GM12878 (cell line): ENCODE measurements at regions not wholly inside any gene's neighbourhood (a gene's known extent, or its start where the extent isn't known, plus 50 kb on each side); places are given as distances from the start of the nearest gene placed in this dataset.

Source experiments
- ATAC-seq: fragments of 200-7000 bp; cut with Tn5 transposase; 3 replicates; pipeline ENCODE4 v1.9.1; 2020; ENCODE audit warnings: mild to moderate bottlenecking, moderate library complexity
- BruUV-seq: library from RNA; stranded (reverse); fragments of 400-500 nt; replicated peaks from 2 replicates; lab custom pipeline; 2021; lab: Mats Ljungman, UMichigan
- CTCF ChIA-PET: fragments of 300-600 bp; sonication (Branson Sonifier 250); formaldehyde crosslinking; extraction: SDS; loops from one replicate; lab custom pipeline; 2021; ENCODE audit warnings: inconsistent platforms; lab: Yijun Ruan, JAX
- POLR2A ChIA-PET: fragments of 350-600 bp; formaldehyde crosslinking; extraction: SDS; loops from one replicate; lab custom pipeline; 2021; ENCODE audit warnings: inconsistent platforms; lab: Charles Lee
- RAD21 ChIA-PET: fragments of 300-600 bp; sonication (Branson Sonifier 250); formaldehyde crosslinking; loops from one replicate; lab custom pipeline; 2023; ENCODE audit warnings: antibody characterized with exemption; ENCODE audit not compliant: unreplicated experiment; lab: Charles Lee
- SMC1A ChIA-PET: fragments of 300-600 bp; sonication (Branson Sonifier 250); formaldehyde crosslinking; loops from one replicate; lab custom pipeline; 2023; ENCODE audit not compliant: unreplicated experiment, uncharacterized antibody; lab: Charles Lee
- DNase-seq: peaks from one replicate; pipeline ENCODE4 v3.0.0-alpha.2; 2011; ENCODE audit warnings: low read depth, low spot score
- FAIRE-seq: peaks from 3 replicates; lab custom pipeline; 2011; peaks lifted over from hg19 to GRCh38; lab: Jason Lieb, UNC
- H2AFZ ChIP-seq: 2 replicates; pipeline ENCODE4 v1.6.0; 2011; ENCODE audit warnings: low read depth, low read length, control low read depth; ENCODE audit not compliant: control insufficient read depth
- H3K27ac ChIP-seq: 2 replicates; pipeline ENCODE4 v1.5.1; 2011; ENCODE audit warnings: control low read depth; ENCODE audit not compliant: control insufficient read depth, insufficient read depth
- H3K27me3 ChIP-seq, 2 experiments: replicated peaks in 1 of 2; 2 replicates each; pipeline versions ENCODE4 v1.6.0 to v1.6.1; 2011; ENCODE audit warnings: low read length in 1 of 2; ENCODE audit not compliant: control insufficient read depth in 2 of 2, insufficient read depth in 2 of 2
- H3K36me3 ChIP-seq, 2 experiments: 2 replicates each; pipeline ENCODE4 v1.5.1; 2011; ENCODE audit warnings: low read length in 1 of 2; ENCODE audit not compliant: control insufficient read depth in 2 of 2, insufficient read depth in 2 of 2
- H3K4me1 ChIP-seq: 2 replicates; pipeline ENCODE4 v1.6.1; 2011; ENCODE audit warnings: mild to moderate bottlenecking, low read length, moderate library complexity, mixed read lengths; ENCODE audit not compliant: control insufficient read depth, insufficient read depth
- H3K4me2 ChIP-seq: 2 replicates; pipeline ENCODE4 v1.6.0; 2011; ENCODE audit warnings: control low read depth; ENCODE audit not compliant: control insufficient read depth, insufficient read depth
- H3K4me3 ChIP-seq: fragments of 200-600 bp; sonication (generic); 2 replicates; pipeline ENCODE4 v1.5.1; 2016
- H3K79me2 ChIP-seq: 2 replicates; pipeline ENCODE4 v1.6.0; 2011; ENCODE audit warnings: low read length; ENCODE audit not compliant: control insufficient read depth, insufficient read depth
- H3K9ac ChIP-seq: 2 replicates; pipeline ENCODE4 v1.8.0; 2011; ENCODE audit warnings: low read length, control low read depth, mixed read lengths; ENCODE audit not compliant: control insufficient read depth, insufficient read depth
- H3K9me3 ChIP-seq: replicated peaks from 3 replicates; pipeline ENCODE4 v1.5.1; 2011; ENCODE audit warnings: mild to moderate bottlenecking, low read length; ENCODE audit not compliant: control insufficient read depth, insufficient read depth
- H4K20me1 ChIP-seq: 2 replicates; pipeline ENCODE4 v1.6.0; 2011; ENCODE audit not compliant: control insufficient read depth, insufficient read depth
- ATF3 ChIP-seq: IDR thresholded peaks from 2 replicates; pipeline ENCODE4 v1.6.1; 2011; ENCODE audit warnings: low read depth, mild to moderate bottlenecking, low read length, moderate library complexity, borderline replicate concordance; ENCODE audit errors: extremely low read depth
- BCL11A ChIP-seq: IDR thresholded peaks from 2 replicates; pipeline ENCODE4 v1.6.1; 2011; ENCODE audit warnings: low read depth, low read length
- BRCA1 ChIP-seq: IDR thresholded peaks from 2 replicates; pipeline ENCODE4 v1.6.1; 2011; ENCODE audit warnings: low read depth, low read length, improper control_type of control experiment
- CHD4 ChIP-seq: fragments of 200-600 bp; sonication (generic); IDR thresholded peaks from 2 replicates; pipeline ENCODE4 v1.6.1; 2016; ENCODE audit warnings: mild to moderate bottlenecking
- CUX1 ChIP-seq: IDR thresholded peaks from 2 replicates; pipeline ENCODE4 v1.6.1; 2012; ENCODE audit warnings: improper control_type of control experiment, low read depth, low read length; ENCODE audit not compliant: insufficient replicate concordance
- EZH2 ChIP-seq: IDR thresholded peaks from 2 replicates; pipeline ENCODE4 v1.6.1; 2012; ENCODE audit warnings: low read depth, mild to moderate bottlenecking, control low read depth, inconsistent platforms, low read length, borderline replicate concordance; ENCODE audit not compliant: control insufficient read depth
- IRF4 ChIP-seq: IDR thresholded peaks from 2 replicates; pipeline ENCODE4 v1.6.1; 2011; ENCODE audit warnings: low read depth, low read length
- KAT2A ChIP-seq: conservative IDR thresholded peaks from 2 replicates; pipeline ENCODE4 v1.6.1; 2011; ENCODE audit warnings: low read depth, low read length; ENCODE audit not compliant: control insufficient read depth
- NFXL1 ChIP-seq: fragments of 450-650 bp; IDR thresholded peaks from 2 replicates; pipeline ENCODE4 v1.6.1; 2017; ENCODE audit warnings: antibody characterized with exemption, mild to moderate bottlenecking, borderline replicate concordance
- REST ChIP-seq: IDR thresholded peaks from 2 replicates; pipeline ENCODE4 v1.6.1; 2012; ENCODE audit warnings: mild to moderate bottlenecking, low read depth, low read length
- SMAD5 ChIP-seq: IDR thresholded peaks from 2 replicates; pipeline ENCODE4 v1.6.1; 2016; ENCODE audit warnings: antibody characterized with exemption, low read depth
- USF1 ChIP-seq: IDR thresholded peaks from 2 replicates; pipeline ENCODE4 v1.6.1; 2011; ENCODE audit warnings: borderline replicate concordance, low read depth, mild to moderate bottlenecking, moderate library complexity, mixed read lengths, low read length; ENCODE audit not compliant: insufficient read depth; ENCODE audit errors: extremely low read length
- ZNF207 ChIP-seq: fragments of 450-650 bp; IDR thresholded peaks from 2 replicates; pipeline ENCODE4 v1.6.1; 2014; ENCODE audit warnings: antibody characterized with exemption, mild to moderate bottlenecking, borderline replicate concordance
- ZNF274 ChIP-seq: IDR thresholded peaks from one replicate; pipeline ENCODE4 v1.8.0; 2011; ENCODE audit not compliant: insufficient read length, insufficient read depth
- ZSCAN29 ChIP-seq: fragments of 450-650 bp; IDR thresholded peaks from 2 replicates; pipeline ENCODE4 v1.6.1; 2017; ENCODE audit warnings: mild to moderate bottlenecking, moderate library complexity
- WGBS: methylation state at CpG from one replicate; pipeline ENCODE4 v1.1.6; 2016; ENCODE audit warnings: low lambda C conversion rate; ENCODE audit not compliant: insufficient replicate concordance, insufficient coverage; ENCODE audit errors: missing lambda C conversion rate; 5-methylcytosine and 5-hydroxymethylcytosine counted together
- in situ Hi-C: fragments of 300-500 bp; cut with MboI; formaldehyde crosslinking; loops from 9 replicates; pipeline ENCODE4 v1.14.3; 2018; ENCODE audit warnings: mixed read lengths
- intact Hi-C: fragments of 100-400 bp; cut with micrococcal nuclease; formaldehyde crosslinking; loops from one replicate; pipeline ENCODE4 v1.14.2; 2022; ENCODE audit not compliant: unreplicated experiment

- Histone ChIP-seq H3K9me3 (no peaks in the 10 kb centered on the region), H3K27ac (no peak overlapping the region), H3K9ac (no peak overlapping the region), H3K36me3 (no peaks in the 10 kb centered on the region), H2AFZ (no peak overlapping the region), H4K20me1 (no peaks in the 10 kb centered on the region), H3K27me3 (no peaks in the 10 kb centered on the region; a peak in 1 of 4 replicates), H3K79me2 (no peaks in the 10 kb centered on the region), H3K4me3 (no peak overlapping the region), H3K4me1 (no peaks in the 10 kb centered on the region), H3K4me2 (no peak overlapping the region)
- POLR2A ChIA-PET = no interaction called here
- DNase-seq (no peak), FAIRE-seq (no peak), ATAC-seq (no peak)
- CTCF ChIA-PET = interaction anchor here (1.0 kb wide), 1 partner anchor 52 kb away, joined by 3 read pairs; no protein-coding TSS in a partner anchor
- 31% methylated on average over 3 of the region's 3 CpGs for WGBS
- RAD21 ChIA-PET = no interaction called here
- SMC1A ChIA-PET = no interaction called here
- no TSS peak for BruUV-seq
- in situ Hi-C loops (no loop called here), intact Hi-C loops (no loop called here)
- TF ChIP-seq BRCA1 (no peak), IRF4 (no peak), ZNF207 (no peak), BCL11A (no peak), EZH2 (no peak), NFXL1 (no peak), CHD4 (no peak), ZSCAN29 (no peak), SMAD5 (no peak), ATF3 (no peak), CUX1 (no peak), KAT2A (no peak), USF1 (no peak), REST (no peak), ZNF274 (no peak)
Observed at GRCh38 chr4:41835321-41835995, 86.9 kb upstream of the PHOX2B start.
